Liver (tissue), 8 donors: ENCODE measurements at regions not wholly inside any gene's neighbourhood (a gene's known extent, or its start where the extent isn't known, plus 50 kb on each side); places are given as distances from the start of the nearest gene placed in this dataset.
"Not testable (repeated sequence)": the region's sequence is repeated elsewhere in the genome, so short reads cannot be mapped to it uniquely, and the experiment has no call there.

Experiments used
- DNase-seq: peaks from one replicate; pipeline ENCODE4 v3.0.0-alpha.2; 2017; ENCODE audit warnings: low spot score
- H3K27ac ChIP-seq, 2 donors: one replicate each; pipeline ENCODE4 v1.7.0; 2013; ENCODE audit warnings: inconsistent platforms in 2 of 2, low read length in 2 of 2, control low read depth in 1 of 2, low read depth in 1 of 2, mild to moderate bottlenecking in 1 of 2
- H3K27me3 ChIP-seq, 4 donors: one replicate each; pipeline versions ENCODE4 v1.6.1 to v1.7.0; 2013; ENCODE audit warnings: low read length in 3 of 4, inconsistent platforms in 1 of 4, mild to moderate bottlenecking in 1 of 4, moderate library complexity in 1 of 4; ENCODE audit not compliant: control insufficient read depth in 4 of 4, insufficient read depth in 4 of 4
- H3K36me3 ChIP-seq, 4 donors: one replicate each; pipeline versions ENCODE4 v1.6.1 to v1.7.0; 2013; ENCODE audit warnings: low read length in 3 of 4, mild to moderate bottlenecking in 3 of 4, low read depth in 1 of 4, moderate library complexity in 1 of 4; ENCODE audit not compliant: control insufficient read depth in 4 of 4, insufficient read depth in 3 of 4
- H3K4me1 ChIP-seq, 4 donors: one replicate each; pipeline versions ENCODE4 v1.6.1 to v1.7.0; 2013; ENCODE audit warnings: low read length in 3 of 4, mild to moderate bottlenecking in 3 of 4, moderate library complexity in 1 of 4; ENCODE audit not compliant: control insufficient read depth in 4 of 4, insufficient read depth in 4 of 4
- H3K4me3 ChIP-seq, 3 donors: one replicate each; pipeline versions ENCODE4 v1.6.1 to v1.7.0; 2013; ENCODE audit warnings: low read length in 3 of 3, control low read depth in 1 of 3, low read depth in 1 of 3, mild to moderate bottlenecking in 1 of 3
- H3K9ac ChIP-seq, 2 donors: one replicate each; pipeline ENCODE4 v1.7.0; 2013; ENCODE audit warnings: low read length in 2 of 2, mild to moderate bottlenecking in 2 of 2, moderate library complexity in 2 of 2, control low read depth in 1 of 2, low read depth in 1 of 2
- H3K9me3 ChIP-seq, 4 donors: one replicate each; pipeline versions ENCODE4 v1.6.1 to v1.7.0; 2013; ENCODE audit warnings: low read length in 3 of 4; ENCODE audit not compliant: control insufficient read depth in 4 of 4
- CTCF ChIP-seq: fragments of 150-350 bp; IDR thresholded peaks from 2 replicates; pipeline ENCODE4 v1.5.1; 2017; ENCODE audit warnings: improper control_type of control experiment, low read depth, low read length; ENCODE audit not compliant: missing input control
- EGR1 ChIP-seq, 2 donors: IDR thresholded peaks; 2 replicates each; pipeline ENCODE4 v1.6.1; 2016 to 2018; ENCODE audit warnings: antibody characterized with exemption in 2 of 2, low read depth in 2 of 2
- FOXA2 ChIP-seq: IDR thresholded peaks from 2 replicates; pipeline ENCODE4 v1.6.1; 2016; ENCODE audit warnings: antibody characterized with exemption
- HNF4A ChIP-seq, 2 donors: conservative IDR thresholded peaks; 2 replicates each; pipeline ENCODE4 v1.6.1; 2016; ENCODE audit warnings: antibody characterized with exemption in 2 of 2, mild to moderate bottlenecking in 2 of 2
- JUND ChIP-seq, 2 donors: IDR thresholded peaks; 2 replicates each; pipeline ENCODE4 v1.6.1; 2016; ENCODE audit warnings: antibody characterized with exemption in 2 of 2
- MAX ChIP-seq: IDR thresholded peaks from 2 replicates; pipeline ENCODE4 v1.6.1; 2016; ENCODE audit warnings: antibody characterized with exemption
- REST ChIP-seq: IDR thresholded peaks from 2 replicates; pipeline ENCODE4 v1.6.1; 2016; ENCODE audit warnings: antibody characterized with exemption, mild to moderate bottlenecking
- SP1 ChIP-seq: IDR thresholded peaks from 2 replicates; pipeline ENCODE4 v1.6.1; 2018; ENCODE audit warnings: antibody characterized with exemption, mild to moderate bottlenecking
- WGBS: extraction: QIAGEN DNeasy Blood & Tissue Kit; methylation state at CpG from one replicate; pipeline ENCODE4 v1.1.7; 2013; 5-methylcytosine and 5-hydroxymethylcytosine counted together
- donor health status: healthy.
- donor health status: healthy.
- donor health status: healthy.
- donor health status: healthy.
- donor health status: healthy.

- TF ChIP-seq CTCF = no peak
- no peak for TF ChIP-seq SP1
Measured at GRCh38 chr2:144759746-144760145, 239.8 kb upstream of the ZEB2 start (continued).

GRCh38 chr2:144758196-144758595 lies 238.3 kb upstream of the ZEB2 start:
- not testable (repeated sequence) for DNase-seq, H3K27me3 ChIP-seq

GRCh38 chr2:144753416-144753815 lies 233.5 kb upstream of the ZEB2 start:
- peaks cover 0 to 6% (median 2%) of the 10 kb centered on the region in 4 donors for H3K9me3 ChIP-seq
- H3K4me1 ChIP-seq = no peaks in the 10 kb centered on the region
- H3K27ac ChIP-seq = no peak overlapping the region
- no peaks in the 10 kb centered on the region for H3K36me3 ChIP-seq
- TF ChIP-seq EGR1 (IDR thresholded peaks at IDR 0.05; ENCODE audit: low read depth in 2 of 2) (no peak), HNF4A (conservative IDR thresholded peaks at IDR 0.05) (no peak), CTCF (no peak), JUND (IDR thresholded peaks at IDR 0.05) (no peak), REST (no peak), MAX (no peak), FOXA2 (no peak)
- H3K9ac ChIP-seq = no peak overlapping the region
- WGBS = 73% methylated on average over 3 of the region's 3 CpGs
- no peak for DNase-seq
- no peaks in the 10 kb centered on the region for H3K27me3 ChIP-seq
- no peak overlapping the region for H3K4me3 ChIP-seq

More at GRCh38 chr2:144758196-144758595, 238.3 kb upstream of the ZEB2 start:
- H3K4me1 ChIP-seq, H3K9ac ChIP-seq, H3K9me3 ChIP-seq, H3K27ac ChIP-seq, H3K4me3 ChIP-seq, H3K36me3 ChIP-seq: not testable (repeated sequence)
